IPS-18c (cell line): ENCODE measurements at regions not wholly inside any gene's neighbourhood (a gene's known extent, or its start where the extent isn't known, plus 50 kb on each side); places are given as distances from the start of the nearest gene placed in this dataset.
A peak's percentile ranks its signal among the peaks of the same experiment; 100 is the strongest.

Experiments
- H3K4me3 ChIP-seq: 2 replicates; pipeline ENCODE4 v1.7.0; 2013; ENCODE audit warnings: low read depth, mild to moderate bottlenecking, low read length, moderate library complexity; ENCODE audit not compliant: insufficient read depth
- H3K9me3 ChIP-seq: one replicate; pipeline ENCODE4 v1.6.1; 2013; ENCODE audit warnings: mild to moderate bottlenecking, low read length, moderate library complexity; ENCODE audit not compliant: control insufficient read depth, insufficient read depth

GRCh38 chr1:93815366-93816110 is 63.5 kb downstream of the DNTTIP2 start:
- Histone ChIP-seq H3K9me3 (no peaks in the 10 kb centered on the region), H3K4me3 (no peak overlapping the region)

DNA sequence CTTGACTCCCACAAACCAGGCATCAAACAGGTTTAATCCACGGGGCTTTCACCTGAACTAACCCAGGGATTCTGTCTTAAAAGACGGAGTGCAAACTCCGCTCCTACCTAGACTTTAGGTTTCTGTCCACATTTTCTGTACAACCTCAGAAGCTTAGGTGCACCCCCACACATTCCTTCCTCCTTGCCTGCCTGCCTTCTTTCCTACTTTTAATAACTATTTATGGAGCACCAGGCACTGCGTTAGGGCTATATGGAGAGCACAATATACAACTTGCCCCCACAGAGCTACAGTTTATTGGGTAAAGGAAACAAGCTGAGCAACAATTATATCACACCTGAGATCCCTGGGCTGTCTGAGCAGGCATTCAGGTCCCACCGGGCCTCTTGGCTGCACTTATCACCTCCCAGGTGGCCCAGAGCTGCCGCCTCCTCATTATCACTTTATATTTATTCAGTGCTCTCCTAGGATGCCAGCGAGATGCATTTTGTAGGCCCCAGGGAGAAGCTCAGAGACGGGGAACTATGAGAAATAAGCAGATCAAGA is 64.1 kb downstream of the DNTTIP2 start:
- Histone ChIP-seq H3K4me3 (peak overlapping the region; percentile 24; the same call in 1 of the 2 replicates), H3K9me3 (no peaks in the 10 kb centered on the region)

- Histone ChIP-seq H3K4me3 (no peak overlapping the region), H3K9me3 (no peaks in the 10 kb centered on the region)
These were observed 64.8 kb downstream of the DNTTIP2 start for GRCh38 chr1:93814059-93814794.

DNA sequence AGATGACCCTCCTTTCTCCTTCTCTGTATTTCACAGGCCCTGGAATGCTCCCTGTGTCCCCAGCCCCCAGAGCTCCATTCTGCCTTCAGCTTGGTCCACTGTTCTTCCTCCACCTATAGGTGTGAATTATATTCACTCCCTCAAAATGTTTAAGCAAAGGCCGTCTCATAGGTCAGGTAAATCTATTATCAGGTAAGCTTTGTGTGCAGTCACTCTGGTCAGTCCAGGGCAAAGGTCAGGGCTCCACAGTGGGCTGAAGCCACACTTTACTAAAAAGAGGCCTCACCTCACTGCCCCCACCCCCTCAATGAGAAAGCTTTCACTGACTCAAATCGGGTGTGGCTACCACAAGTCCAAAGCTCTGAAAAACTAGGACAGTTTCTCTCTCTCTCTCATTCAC is 65.9 kb downstream of the DNTTIP2 start:
- Histone ChIP-seq H3K4me3 (no peak overlapping the region), H3K9me3 (peaks cover 2% of the 10 kb centered on the region)

- Histone ChIP-seq H3K4me3 (no peak overlapping the region), H3K9me3 (peaks cover 2% of the 10 kb centered on the region)
These were observed 67.5 kb downstream of the DNTTIP2 start for GRCh38 chr1:93811326-93812065.

DNA sequence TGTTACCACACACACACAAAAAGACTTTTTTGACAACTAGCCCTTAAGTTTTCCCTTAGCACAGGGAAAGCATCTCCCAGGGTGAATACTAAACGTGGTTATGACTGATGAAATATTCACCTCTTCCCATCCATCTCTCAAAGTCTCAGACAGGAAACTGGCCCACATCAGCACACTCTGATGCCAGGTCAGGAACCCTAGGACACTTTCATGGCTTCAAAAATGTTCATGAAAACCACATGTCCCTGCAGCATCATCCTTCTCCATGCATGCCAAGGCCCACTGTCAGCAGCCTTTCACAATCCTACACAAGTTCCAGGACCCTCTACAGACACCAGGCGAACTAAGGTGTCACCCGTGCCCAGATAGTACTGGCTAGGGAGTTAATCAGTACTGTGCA is 68.7 kb downstream of the DNTTIP2 start:
- H3K4me3 ChIP-seq: no peak overlapping the region
- H3K9me3 ChIP-seq: peaks cover 2% of the 10 kb centered on the region

DNA sequence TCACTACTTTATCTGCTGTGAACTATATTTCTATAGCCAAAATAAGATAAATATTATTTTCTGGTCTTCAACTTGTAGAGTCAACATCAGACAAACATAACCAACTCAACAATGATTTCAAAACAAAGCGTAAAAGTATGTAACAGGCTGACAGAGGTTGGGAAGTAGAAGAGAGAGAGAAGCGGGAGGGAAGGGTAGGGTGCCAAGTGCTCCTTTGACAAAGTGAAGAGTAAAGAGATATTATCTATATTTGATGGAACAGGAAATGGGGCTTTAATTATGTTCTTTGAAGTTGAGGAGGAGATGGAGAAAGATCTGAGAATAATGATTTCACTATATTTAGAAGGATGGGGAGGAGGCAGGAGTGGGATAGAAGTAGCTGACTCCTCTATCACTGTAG is 70.1 kb downstream of the DNTTIP2 start:
- H3K9me3 ChIP-seq: peaks cover 2% of the 10 kb centered on the region
- no peak overlapping the region for H3K4me3 ChIP-seq

GRCh38 chr1:93807311-93807930 is 71.6 kb downstream of the DNTTIP2 start:
- Histone ChIP-seq H3K9me3 (peaks cover 2% of the 10 kb centered on the region), H3K4me3 (no peak overlapping the region)

GRCh38 chr1:93805027-93805610 is 73.9 kb downstream of the DNTTIP2 start:
- H3K4me3 ChIP-seq: no peak overlapping the region
- H3K9me3 ChIP-seq: peaks cover 2% of the 10 kb centered on the region

DNA sequence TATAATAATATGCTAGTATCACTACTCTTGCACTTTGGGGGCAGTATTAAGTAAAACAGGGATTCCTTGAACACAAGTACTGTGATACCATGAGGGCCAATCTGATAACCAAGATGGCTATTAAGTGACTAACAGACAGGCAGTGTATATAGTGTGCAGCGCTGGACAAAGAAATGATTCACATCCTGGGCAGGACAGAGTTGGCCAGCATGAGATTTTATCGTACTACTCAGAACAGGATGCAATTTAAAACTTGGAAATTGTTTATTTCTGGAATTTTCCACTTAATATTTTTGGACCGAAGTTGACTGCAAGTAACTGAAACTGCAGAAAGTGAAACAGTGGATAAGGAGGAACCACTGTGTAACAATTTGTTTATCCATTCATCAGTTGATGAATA is 74.6 kb downstream of the DNTTIP2 start:
- Histone ChIP-seq H3K4me3 (no peak overlapping the region), H3K9me3 (peaks cover 2% of the 10 kb centered on the region)

DNA sequence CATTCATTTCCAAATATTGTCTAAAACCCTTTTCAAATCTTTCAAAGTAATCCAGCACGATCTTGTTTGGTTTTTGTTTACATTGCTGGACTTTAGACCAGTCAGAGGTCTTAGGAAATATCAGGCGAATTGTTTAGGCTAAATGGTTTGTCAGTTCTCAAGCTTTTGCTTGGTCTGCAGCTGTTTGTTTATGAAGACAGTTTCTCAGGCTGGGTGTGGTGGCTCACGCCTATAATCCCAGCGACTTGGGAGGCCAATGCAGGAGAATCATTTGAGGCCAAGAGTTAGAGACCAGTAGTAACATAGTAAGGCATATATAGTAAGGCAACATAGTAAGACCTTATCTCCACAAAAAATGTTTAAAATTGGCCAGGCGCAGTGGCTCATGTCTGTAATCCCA is 77.5 kb downstream of the DNTTIP2 start:
- H3K4me3 ChIP-seq: no peak overlapping the region
- H3K9me3 ChIP-seq: no peaks in the 10 kb centered on the region

DNA sequence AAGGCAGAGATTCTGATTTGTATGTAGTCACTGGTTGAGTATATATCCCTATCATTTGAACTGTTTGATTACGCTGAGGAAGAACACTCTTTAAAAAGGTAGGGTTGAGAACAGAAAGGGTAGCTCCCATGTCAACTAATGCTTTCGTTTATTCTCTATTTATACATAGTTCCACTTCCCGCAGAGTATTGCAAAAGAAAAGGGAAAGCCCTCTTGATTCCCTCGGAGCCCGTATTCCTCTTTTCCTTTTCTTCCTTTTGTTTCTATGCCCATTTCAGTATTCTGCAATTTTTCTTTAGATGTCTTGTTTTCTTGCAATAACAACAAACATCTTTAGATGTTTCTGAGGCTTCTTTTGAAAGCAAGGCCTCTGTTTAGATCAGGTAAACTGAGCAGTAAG is 78.2 kb downstream of the DNTTIP2 start:
- no peak overlapping the region for H3K4me3 ChIP-seq

GRCh38 chr1:93798291-93798690 is 80.7 kb downstream of the DNTTIP2 start:
- Histone ChIP-seq H3K4me3 (no peak overlapping the region), H3K9me3 (no peaks in the 10 kb centered on the region)

More for the DNA sequence above, 78.2 kb downstream of the DNTTIP2 start:
- H3K9me3 ChIP-seq: no peaks in the 10 kb centered on the region

GRCh38 chr1:93784538-93784937 is 94.5 kb downstream of the DNTTIP2 start:
- Histone ChIP-seq H3K4me3 (no peak overlapping the region), H3K9me3 (no peaks in the 10 kb centered on the region)

DNA sequence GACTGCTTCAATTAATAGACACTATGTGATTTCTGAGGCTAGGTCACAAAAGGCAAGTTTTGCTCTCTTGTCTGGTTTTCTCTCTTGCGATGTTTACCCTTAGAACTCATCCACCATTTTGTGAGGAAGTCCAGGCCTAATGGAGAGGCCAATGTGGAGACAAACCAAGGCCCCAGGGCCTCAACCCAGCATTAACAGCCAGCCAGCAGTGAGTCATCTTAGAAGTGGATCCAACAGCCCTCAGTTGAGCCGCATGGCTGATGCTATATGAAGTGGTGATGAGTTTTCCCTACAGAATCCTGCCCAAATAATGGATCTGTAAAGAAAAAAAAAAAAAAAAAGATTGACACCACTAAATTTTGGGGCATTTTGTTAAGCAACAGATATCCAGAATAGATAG is 95.1 kb downstream of the DNTTIP2 start:
- Histone ChIP-seq H3K4me3 (no peak overlapping the region), H3K9me3 (no peaks in the 10 kb centered on the region)

- Histone ChIP-seq H3K9me3 (no peaks in the 10 kb centered on the region), H3K4me3 (no peak overlapping the region)
These were observed 98.0 kb upstream of the BCAR3 start for GRCh38 chr1:93779540-93780165.
